DND-41 (cell line): ENCODE measurements at regions not wholly inside any gene's neighbourhood (a gene's known extent, or its start where the extent isn't known, plus 50 kb on each side); places are given as distances from the start of the nearest gene placed in this dataset.

ENCODE experiments used
- CTCF ChIP-seq: IDR thresholded peaks from 2 replicates; pipeline ENCODE4 v1.5.1; 2012; ENCODE audit warnings: borderline replicate concordance, low read length, moderate library complexity, mild to moderate bottlenecking; ENCODE audit not compliant: poor library complexity, severe bottlenecking; ENCODE audit errors: extremely low read depth
- EZH2 ChIP-seq: IDR thresholded peaks from 3 replicates; pipeline ENCODE4 v1.6.1; 2012; ENCODE audit warnings: borderline replicate concordance, low read depth, mild to moderate bottlenecking, moderate library complexity, low read length, inconsistent platforms; ENCODE audit not compliant: severe bottlenecking

GRCh38 chr5:125274938-125275724 is 528.7 kb upstream of the ZNF608 start:
- no peak for TF ChIP-seq CTCF
- no peak for TF ChIP-seq EZH2
